UCSD-AML1 (cell line): ENCODE measurements at regions not wholly inside any gene's neighbourhood (a gene's known extent, or its start where the extent isn't known, plus 50 kb on each side); places are given as distances from the start of the nearest gene placed in this dataset.
"Not testable (repeated sequence)": the region's sequence is repeated elsewhere in the genome, so short reads cannot be mapped to it uniquely, and the experiment has no call there.

Source experiments
- DNase-seq: peaks from one replicate; lab custom pipeline; 2025; ENCODE audit not compliant: unreplicated experiment; lab: John Stamatoyannopoulos, UW

DNA sequence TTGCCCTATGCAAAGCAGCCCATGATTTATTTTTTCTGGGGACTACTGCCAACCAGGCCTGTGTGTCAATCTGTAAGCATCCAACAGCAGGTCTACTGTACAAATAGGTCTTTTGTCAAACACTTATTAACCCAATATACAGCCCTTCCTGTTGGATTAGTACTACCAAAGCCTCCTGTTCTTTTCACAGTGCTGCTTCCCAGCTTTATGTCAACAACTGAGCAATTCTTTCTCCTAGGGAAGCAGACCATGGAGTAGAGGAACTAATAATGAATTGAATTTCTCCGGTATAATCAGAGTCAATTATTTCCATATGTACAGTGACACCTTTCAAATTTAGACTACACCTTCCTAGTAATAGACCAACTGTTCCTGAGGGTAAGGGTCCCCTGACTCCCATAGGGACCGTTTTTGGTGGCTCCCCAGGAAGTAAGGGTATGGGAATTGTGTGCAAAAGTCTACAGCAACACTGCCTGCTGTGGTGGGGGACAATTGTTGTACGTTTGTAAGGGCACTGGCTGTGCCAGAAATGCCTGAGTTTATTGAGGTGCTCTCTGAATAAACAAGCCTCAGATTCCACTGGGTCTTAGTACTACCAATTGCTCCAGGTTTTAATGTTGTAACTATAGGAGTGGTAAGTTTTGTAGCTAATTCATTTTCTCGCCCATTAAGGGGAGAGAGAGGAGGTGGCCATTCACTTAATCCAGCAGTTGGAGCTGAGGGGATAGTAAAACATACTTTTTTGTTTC, 286.1 kb upstream of the MTPN start:
- DNase-seq: not testable (repeated sequence)

DNA sequence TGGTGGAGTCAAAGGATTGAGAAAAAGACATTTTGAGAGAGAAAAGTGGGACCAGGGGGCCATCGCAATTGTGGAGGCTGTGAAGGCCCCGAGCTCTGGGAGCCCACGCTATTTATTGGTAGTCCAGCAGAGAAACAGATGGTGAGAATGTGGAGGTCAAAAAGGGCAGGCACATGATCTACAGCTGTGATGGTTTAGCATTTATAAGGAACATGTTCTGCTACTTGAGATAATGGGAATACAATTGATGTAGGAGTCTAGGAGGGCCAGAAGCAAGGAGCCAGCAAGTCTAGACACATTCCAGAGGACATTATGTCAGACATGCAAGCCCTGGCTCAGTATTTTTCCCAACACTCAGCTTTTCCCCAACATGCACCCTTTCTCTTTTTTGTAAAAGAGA, 283.4 kb upstream of the MTPN start:
- not testable (repeated sequence) for DNase-seq

DNA sequence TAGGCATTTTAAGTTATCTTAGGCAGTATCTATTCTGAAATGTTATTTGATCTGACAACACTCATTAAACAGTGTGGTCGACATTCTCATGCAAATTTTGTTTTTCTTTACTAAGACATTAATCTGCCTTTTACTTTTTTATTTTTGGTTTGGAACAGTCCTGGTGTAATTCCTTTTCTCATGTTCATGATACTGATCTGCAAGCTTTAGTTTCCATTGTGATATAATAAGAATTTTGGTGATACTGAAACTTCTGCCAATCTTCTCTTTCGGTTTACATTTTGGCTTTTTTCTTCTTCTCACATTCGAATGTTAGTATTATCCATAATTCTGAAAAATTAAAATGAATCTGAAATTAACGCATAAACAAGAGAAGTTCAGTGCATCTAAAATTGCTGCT, 281.9 kb upstream of the MTPN start:
- DNase-seq: no peak

DNA sequence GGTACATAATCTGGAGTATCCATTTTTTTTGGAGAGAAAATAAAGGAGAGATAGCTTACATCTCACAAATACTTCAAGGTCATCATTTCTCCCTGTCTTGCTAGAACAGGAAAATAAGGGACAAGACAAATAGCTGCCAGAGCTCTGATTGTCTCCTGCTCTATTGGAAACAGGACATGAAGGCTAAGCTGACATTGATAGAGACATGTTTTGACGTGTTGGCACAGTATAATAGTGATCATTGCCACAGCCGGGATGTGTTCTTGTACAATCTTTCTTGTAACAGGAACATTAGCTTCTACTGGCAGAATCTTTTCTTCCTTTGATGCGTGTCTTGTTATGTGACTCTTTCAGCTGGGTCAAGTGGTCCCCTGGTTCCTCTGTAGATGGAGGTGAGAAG, 279.3 kb upstream of the MTPN start:
- DNase-seq: no peak

DNA sequence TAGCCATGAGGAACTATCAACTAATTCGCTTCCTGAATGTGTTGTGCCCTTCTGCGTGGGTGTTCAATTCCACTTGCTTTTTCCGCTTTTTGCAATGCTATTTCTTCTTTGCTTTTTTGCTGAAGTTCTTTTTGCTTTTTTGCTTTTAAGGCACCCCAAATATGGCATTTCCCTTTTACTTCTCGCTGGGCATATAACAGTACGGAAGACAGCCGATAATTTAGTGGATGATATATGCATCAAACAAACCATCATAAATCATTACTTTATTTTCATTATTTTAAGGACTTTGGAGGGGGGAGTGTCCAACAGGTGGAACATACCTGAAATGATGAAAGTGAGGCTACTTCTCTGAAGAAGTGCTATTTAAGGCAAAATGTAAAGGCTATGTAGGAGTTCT, 277.0 kb upstream of the MTPN start:
- DNase-seq: no peak

DNA sequence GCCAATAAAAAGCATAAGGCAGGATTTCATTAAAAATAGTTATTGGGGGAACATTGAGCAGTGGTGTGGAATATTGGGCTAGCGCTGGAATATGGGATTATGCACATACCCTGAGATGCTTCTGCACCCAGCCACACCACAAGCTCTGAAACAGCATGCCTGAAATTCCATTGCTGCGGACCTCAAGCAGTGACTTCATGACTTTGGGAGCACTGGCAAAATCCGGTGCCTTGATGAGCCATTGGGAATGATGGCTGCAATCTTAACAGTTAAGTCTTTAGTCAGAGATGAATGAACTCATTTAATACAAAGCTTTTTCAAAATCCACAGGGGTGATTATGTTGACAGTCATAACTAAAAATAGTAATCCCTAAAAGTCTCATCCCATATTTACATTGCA, 274.7 kb upstream of the MTPN start:
- DNase-seq: no peak

DNA sequence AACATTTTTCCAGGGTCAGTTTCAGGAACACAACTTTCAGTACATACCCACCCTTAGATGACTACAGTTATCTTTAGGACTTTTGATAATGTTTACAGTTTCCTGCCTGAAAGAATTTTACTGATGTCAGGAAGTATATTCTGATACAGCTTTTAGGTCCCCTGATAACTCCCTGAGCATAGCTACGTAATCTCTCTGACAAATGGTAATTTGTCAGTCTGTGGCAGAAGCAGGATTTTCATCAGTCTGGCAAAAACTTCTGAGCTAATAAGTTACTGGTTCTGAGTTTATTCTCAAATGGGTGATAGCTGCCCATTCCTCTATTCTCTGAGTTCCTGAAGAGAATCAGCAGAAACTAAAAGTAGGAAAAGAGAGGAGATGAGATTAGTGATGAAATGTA, 270.1 kb upstream of the MTPN start:
- no peak for DNase-seq

DNA sequence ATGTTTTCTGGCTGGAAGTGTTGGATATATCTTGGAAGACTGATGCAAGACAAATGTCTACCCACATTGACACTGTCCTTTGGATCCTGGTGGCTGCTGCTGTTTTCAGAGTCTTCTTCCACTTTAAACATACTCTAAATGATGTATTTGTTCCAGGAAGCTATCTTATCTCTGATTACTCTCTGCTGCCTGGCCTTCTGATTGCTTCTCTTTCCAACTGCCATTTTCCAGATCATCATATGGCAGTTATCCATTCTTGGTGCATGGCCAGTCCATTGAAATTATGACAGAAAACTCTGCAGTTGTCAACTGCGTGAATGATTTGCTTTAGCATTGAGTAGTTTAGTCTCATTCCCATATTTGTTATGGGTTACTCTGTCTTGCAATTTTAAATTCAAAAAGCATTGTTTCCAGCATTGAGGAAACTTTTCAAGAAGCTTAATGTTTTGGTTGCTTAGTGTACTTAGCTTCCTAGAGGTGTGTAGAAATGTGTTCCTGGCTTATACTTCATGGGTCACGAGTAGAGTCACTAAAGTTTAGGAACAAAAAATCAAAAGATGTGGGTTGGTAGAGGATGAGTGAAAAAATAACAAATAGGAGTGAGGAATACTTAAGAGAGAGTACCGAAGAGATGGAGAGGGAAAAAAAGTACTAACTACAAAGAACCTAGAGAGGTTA, 268.3 kb upstream of the MTPN start:
- DNase-seq: no peak

DNA sequence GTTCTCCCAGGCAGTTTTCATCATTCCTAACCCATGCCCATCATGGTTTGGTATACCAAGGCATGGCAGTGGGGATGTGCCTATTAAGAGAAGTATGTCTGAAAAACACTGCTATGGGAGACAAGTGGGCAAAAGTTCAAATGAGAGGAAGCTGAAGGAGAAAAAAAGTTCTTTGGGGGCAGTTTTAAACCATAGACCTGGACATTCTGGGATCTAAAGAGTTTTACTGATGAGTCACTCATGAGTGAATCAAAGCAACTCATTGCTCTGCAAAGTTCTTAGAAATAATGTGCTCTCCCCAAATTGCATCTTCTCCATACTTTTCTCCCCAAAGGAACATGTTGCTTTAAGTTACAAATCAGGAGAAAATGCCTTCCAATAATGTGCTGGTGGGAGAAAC, 256.9 kb upstream of the MTPN start:
- DNase-seq: no peak

DNA sequence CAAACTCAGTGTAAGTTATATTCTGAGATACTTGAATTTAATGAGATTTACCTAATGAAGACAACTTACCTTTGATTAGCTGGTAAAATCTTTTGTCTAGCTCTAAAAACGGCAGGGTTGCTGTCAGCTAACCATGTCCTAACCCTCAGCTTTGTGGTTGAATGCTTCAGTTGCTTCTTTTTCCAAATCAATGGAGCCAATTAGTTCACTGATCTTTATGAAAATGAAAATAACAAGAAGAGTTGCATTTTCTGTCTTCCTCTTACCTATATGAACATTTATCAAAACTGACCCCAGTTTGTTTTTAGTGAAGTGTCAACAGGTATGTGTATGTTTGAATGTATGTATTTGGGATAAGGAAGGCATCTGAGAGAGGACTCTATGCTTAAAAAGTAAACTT, 253.1 kb upstream of the MTPN start:
- DNase-seq: no peak

DNA sequence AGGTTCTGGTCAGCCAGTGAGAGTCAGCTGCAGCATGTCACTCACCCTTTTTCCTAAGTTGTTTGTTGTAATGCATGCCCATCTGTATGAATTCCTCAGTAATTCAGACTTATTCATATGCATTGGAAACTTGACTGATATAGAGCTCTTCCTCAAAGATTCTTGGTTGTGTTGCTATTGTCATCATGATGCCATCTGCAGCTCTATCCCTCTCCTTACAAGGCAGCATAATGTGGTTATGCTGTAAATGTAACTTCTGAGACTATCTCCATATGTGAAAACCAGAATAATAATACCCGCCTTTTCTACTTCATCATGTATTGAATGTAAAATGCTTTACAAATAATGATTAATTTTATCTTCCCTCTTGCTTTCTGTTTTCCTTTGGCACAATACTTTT, 252.6 kb upstream of the MTPN start:
- DNase-seq: no peak

DNA sequence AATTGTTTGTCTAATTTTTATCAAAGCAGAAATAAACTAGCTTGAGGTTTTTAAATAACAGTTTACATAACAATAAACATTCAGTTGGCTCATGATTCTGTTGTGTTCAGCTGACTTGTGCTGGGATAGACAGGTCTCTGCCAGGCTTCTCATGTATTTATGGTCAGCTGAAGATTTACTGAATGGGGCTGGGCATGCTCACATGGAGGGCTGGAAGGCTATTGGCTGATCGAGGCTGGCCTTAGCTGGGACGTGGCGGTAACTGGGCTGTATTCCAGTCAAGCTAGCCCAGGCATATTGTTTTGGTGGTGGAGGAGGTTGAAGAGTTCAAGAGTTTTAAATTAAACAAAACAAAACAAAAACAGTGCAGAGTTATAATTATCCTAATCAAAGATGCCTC, 251.0 kb upstream of the MTPN start:
- no peak for DNase-seq

DNA sequence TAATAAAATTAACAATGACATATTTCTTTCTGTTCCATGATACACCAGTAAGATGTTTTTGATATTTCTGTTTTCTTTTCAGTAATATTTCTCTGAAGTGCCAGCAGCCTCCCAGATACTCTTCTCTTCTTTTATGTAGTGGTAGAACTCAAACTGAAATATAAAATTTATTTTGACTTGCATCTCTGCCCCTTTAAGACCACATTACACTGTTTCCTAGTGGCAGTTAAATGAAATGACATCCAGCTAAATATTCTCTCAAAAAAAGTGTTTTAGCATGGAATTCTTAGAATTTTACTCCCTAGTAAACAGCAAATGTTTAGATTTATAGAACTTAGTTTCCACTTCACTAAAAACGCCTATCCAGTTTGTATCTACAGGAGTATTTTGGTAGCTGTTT, 237.2 kb upstream of the MTPN start:
- DNase-seq: no peak

DNA sequence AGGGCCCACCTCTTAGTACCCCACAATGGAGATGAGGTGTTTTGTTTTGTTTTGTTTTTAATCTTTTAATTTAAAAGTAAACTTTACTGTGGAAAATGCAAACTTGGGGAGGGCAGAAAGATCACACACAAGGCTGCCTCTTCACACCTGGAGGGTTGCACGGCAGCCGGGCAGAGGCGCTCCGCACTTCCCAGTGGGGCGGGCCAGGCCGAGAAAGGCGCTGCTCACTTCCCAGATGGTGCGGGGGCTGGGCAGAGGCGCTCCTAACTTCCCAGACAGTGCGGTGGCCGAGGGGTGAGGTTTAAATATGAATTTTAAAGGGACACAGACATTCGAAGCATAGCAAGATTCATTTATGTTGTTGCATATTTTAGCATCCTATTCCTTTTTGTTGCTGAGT, 235.9 kb upstream of the MTPN start:
- DNase-seq: no peak

DNA sequence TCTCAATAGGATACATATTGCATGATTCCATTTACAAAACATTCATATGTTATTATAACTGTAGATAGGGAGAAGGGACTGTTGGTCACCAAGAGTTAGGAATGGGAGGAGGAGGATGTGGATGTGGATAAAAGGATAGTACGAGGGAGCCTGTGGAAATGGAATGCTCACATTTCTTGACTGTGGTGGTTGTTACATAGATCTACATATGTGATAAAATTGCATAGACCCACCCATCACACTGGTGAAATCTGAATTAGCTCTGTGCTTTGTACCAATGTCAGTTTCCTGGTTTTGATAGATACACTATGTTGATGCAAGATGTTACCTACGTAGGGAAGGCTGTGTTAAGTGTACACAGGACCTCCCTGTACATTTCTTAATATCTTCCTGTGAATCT, 233.5 kb upstream of the MTPN start:
- no peak for DNase-seq

DNA sequence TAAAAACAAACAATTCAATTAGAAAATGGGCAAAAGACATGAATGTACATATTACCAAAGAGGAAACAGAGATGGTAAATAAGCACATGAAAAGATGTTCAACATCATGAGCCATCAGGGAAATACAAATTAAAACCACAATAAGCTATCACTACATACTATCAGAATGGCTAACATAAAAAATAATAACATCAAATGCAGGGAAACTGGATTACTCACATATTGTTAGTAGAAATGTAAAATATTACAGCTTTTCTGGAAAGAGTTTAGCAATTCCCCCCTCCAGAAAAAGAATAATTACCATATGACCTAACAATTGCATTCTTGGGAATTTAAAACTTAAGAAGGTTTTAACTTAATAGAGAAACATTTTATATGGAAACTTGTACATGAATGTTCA, 232.9 kb upstream of the MTPN start:
- no peak for DNase-seq

DNA sequence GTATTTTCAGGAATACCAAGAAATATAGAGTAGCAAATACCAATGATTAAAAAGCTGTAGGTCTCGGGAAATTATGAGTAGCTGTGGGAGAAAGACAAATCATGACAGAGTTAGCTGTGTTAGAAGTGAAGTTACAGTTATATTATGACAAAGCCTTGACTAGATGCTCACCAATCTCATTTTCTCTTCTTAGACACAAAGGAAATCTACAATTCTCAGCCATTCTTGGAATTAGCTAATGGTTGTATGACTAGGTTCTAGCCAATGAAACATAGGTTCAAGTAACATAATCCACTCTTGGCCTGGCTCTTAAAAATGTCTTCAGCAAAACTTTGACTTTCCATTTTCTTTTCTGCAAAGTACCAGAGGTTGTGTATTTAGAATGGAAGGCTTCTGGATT, 228.8 kb upstream of the MTPN start:
- no peak for DNase-seq

DNA sequence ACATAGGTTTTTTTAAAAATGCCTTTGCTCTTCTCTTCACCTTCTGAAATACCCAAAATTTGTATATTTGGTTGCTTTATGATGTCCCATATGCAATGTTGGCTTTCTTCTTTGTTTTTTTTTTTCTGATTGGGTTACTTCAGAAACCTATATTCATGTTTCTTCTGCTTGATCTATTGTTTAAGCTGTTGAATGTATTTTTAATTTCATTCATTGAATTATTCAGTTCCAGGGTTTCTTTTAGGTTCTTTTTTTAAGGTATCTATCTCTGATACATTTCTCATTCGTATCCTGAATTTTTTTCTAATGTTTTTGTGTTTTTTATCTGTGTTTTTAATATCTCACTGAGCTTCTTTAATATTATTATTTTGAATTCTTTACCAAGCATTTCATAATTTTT, 221.0 kb upstream of the MTPN start:
- DNase-seq: no peak

DNA sequence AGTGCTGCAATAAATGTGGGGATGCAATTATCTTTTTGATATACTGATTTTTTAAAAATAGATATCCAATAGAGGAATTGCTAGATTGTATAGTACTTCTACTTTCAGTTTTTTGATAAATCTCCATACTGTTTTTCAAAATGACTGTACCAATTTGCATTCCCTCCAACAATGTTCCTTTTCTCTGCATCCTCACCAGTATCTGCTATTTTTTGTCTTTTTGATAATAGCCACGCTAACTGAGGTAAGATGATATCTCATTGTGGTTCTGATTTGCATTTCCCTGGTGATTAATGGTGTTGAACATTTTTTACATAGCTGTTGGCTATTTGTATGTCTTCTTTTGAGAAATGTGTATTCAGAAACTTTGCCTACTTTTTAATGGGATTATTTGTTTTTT, 217.7 kb upstream of the MTPN start:
- no peak for DNase-seq

DNA sequence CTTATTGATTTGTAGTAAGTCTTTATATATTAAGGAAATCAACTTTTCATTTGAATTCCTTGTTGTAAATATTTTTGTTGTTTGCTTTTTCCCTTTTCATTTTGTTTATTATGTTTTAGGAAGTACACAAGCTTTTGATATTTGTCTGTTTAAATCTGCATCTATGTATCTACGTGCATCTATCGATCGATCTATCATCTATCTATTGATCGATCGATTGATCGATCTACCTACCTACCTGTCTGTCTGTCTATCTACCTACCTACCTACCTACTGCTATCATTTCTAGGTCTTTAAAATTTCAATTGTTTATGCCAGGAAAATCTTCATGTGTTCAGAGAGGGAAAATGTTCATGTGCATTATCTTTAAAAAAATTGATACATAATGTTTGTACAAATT, 216.8 kb upstream of the MTPN start:
- no peak for DNase-seq

DNA sequence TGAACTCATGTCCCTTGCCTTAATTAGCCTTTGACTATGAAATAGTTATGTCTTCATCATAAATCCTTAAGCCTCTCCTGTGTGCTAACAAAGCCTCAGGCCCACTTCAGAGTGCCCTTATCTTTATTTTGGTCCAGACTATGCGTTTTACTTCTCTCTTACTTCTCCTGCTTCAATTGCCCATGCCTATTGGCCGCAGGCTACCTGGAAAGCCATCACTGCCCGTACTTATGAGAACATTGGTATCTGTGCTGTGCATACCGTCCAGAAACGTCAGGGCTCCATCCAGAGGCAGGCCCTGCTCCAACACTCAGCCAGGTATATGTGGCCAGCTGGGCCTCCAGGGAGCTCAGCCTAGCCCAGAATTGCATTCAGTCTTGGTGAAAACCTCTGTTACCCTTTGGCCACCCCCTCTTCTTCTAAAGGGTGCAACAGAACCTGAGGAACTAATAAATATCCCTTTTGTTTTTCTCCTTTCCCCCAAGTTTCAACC, 212.4 kb upstream of the MTPN start:
- no peak for DNase-seq

DNA sequence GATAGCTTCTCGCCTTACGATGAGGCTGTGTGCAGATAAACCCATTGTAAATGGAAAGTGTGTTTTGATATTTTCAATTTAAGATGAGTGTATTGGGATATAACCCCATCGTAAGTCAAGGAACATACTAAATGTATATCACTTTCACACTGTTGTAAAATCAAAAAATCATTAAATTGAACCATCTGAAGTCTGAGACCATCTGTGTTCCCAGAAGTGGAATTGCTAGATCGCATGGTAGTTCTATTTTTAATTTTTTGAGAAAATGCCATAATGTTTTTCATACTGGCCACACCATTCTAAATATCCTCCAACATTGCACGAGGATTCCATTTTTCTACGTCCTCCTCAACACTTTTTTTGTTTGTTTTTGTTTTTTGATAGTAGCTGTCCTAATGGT, 209.1 kb upstream of the MTPN start:
- DNase-seq: no peak

DNA sequence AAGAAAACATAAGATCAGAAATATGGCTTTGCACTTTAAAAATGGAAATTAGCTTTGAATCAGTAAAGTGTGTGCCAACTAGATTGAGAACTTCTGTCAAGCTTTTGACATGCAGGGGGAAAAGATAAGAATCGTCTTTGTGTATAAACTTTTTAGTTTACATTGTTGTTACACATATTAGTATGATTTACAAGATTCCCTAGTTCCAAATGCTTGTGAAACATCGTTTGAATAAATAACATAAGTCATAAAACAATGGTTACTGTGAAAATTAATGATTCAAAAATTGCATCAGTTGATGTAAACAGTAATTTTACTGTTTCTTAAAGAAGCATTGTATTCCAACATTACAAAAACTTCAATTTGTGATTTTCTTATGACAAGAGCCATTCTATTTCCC, 207.6 kb upstream of the MTPN start:
- no peak for DNase-seq
